Right kidney (tissue), 1 donor: ENCODE measurements at regions not wholly inside any gene's neighbourhood (a gene's known extent, or its start where the extent isn't known, plus 50 kb on each side); places are given as distances from the start of the nearest gene placed in this dataset.
"Not testable (repeated sequence)": the region's sequence is repeated elsewhere in the genome, so short reads cannot be mapped to it uniquely, and the experiment has no call there.

Experiments
- DNase-seq: peaks from one replicate; pipeline ENCODE4 v3.0.0-alpha.2; 2016

DNA sequence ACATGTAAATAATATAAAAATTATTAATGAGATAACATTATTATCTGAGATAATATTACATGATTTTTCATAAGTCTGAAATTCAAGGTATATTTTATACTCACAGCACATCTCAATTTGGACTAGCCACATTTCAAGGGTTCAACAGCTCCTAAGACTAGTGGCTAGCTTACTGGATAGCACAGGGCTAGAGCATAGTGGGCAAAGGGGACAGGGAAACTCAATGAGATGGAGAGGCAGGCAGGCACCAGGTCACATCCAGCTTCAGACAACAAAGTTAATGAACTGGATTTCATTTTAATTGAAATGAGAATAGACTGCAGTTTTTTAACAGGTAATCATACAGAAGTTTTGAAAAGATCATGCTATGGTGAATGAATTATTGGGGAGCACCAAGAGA is 137.4 kb downstream of the NBPF8 start:
- not testable (repeated sequence) for DNase-seq

DNA sequence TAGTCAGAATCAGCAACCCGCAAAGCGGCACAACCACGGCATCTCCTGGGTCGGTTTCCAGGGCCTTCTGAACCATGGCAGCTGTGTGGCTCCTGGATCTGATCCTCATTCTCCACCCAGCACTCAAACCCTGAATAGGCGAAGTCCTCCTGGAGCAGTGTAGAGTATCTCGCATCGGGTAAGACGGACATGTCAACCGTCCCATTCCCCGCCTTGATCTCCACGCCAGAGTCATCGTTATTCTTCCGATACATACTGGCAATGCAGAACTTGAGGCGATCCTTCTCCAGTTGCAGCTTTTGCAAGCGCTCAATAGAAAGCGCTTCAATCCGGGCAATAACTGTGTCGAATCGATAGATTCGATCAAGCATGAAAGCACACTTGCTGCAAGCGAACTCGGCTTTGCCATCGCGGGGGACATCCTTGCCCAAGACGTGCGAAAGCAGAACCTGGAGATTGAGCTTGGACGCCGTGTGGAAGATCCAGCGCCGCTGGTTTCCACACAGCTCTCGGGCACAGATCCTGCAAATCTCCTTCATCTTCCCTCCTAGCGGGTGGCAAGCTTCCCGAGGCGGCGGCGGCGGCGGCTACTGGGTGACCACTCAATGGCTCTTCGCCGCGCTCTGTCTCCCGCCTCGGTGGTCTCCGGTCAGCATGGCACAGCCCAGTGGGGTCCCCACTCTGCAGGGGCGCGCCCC is 142.9 kb downstream of the NBPF8 start:
- DNase-seq, result peak; percentile 34

DNA sequence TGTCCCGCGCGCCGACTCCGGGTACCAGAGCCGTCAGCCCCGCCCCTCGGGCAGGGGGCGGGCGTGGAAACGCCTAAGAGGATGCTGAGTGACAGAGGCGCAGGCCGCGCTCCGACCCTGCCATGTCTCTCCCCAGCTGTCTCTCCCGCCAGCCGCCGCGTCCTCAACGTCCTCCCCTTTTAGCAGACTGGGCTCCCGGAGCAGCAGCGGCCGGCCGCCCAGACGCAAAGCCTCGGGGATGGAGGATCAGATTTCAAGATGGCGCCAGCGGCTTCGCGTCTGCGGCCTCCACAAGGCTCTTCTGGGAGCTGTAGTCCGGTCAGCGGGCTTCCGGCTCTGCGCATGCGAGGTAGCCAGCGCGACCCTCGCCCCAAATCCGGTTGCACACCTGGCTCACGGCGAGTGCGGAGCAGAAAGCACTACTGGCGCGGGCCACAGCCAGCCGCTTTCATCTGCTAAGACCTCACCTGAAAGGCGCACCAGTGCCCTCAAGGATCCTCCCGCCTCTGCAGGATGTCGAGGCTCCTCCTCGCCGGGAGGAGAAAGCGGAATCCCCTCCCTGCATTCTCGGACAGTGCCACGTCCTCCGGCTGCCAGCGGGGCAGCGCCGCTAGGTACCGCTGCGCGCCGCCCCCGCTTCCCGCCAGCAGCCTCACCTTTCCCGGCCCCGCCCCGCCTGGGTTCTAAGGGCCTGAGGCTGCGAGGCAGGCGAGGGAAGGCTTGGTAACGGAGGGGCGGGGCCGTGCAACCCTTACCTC is 143.6 kb downstream of the NBPF8 start:
- DNase-seq, result peak; percentile 92

DNA sequence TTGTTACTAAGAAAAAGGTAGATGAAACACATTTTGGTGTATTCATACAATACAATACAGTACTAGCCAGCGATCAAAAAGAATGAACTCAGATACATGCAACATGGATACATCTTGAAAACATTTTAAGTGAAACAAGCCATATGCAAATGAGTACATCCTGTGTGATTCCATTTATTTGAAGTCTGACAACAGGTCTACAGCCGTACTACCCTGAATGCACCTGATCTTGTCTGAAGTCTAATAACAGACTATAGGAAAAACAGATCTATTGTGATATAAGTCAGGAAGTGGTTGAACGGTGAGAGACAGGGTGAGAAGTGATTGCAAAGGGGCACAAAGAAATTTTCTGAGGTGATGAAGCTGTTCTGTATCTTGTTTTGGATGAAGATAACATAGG is 146.9 kb downstream of the NBPF8 start:
- not testable (repeated sequence) for DNase-seq

DNA sequence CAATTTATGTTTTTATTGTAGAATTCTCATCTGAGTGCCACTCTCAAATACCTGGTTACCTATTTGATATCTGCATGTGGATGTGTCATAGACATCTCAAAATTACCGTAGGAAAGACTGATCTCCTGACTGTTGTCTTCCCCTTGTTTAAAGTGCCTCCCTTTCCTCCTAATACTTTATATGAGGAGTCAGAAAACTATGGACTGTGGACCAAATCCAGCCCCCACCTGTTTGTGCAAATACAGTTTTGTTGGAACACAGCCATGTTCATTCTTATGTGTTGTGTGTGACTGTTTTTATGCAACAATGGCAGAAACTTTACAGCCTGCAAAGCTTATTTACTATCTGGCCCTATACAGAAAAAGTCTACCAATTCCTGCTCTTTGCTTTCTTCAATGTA is 150.6 kb downstream of the NBPF8 start:
- not testable (repeated sequence) for DNase-seq

DNA sequence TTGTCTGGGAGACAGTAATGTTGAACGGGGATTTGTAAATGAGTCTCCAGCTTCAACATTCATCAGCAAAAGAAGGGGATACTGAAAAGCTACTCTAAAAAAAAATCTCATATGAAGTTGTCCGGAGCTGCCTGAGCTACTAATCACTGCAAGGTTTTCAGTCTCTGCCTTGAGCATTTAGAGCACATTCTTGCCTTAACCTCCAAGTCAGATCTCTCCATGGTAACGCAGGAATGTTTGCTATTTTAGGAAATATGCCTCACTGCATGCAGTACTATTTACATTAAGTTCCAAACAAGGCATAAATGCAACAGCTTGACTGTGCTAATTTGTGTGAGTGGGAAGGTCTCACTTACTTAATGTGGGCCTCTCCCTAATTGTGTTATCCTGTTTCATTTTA is 152.8 kb downstream of the NBPF8 start:
- DNase-seq, result not testable (repeated sequence)

DNA sequence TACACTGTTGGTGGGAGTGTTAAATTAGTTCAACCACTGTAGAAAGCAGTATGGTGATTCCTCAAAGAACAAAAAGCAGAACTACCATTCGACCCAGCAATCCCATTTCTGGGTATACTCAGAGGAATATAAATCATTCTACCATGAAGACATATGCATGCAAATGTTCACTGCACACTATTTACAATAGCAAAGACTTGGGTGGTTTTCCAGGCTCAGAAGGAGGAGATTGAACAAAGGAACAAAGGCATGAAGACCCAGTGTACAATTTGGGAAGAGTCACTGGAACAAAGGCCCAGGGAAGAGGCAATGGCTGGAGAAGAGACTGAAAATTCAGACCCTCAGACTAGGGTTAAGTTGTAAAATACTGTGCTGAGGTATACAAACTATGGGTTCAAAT is 148.5 kb upstream of the NBPF26 start:
- not testable (repeated sequence) for DNase-seq

DNA sequence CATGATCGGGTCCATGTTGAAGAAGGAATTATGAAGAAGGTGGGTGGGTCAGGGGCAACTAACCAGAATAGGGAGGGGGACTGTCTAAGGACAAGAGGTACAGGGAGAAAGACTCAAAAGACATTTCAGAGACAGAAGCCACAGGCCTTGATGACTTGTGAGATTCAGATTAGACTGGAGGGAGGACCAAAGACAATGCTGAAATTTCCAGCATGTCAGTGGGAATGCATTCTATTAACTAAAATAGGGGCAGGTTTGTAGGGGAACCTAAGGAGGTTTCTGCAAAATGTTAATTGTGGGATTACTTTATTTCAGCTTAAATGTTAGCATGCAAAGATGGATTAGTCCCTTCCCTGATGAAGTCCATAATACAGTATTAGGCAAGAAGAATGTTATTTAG is 141.6 kb upstream of the NBPF26 start:
- DNase-seq, result not testable (repeated sequence)

DNA sequence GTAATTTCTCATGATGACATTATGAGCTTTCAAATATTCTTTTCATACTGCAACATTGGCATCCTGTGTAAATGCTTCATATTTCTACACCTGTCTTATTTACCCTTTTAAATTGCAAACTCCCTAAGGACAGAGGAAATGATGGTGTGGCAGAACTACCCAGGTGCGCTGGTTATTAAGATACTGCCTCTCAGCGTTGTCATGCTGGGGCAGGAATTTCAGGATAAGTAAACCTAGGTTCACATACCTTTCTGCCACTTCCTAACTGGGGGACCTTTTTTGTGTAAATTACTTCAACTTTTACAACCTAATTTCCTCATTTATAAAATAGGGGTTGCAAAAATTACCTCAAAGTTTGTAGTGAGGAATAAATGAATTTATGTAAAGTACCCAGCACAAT is 137.7 kb upstream of the NBPF26 start:
- not testable (repeated sequence) for DNase-seq

DNA sequence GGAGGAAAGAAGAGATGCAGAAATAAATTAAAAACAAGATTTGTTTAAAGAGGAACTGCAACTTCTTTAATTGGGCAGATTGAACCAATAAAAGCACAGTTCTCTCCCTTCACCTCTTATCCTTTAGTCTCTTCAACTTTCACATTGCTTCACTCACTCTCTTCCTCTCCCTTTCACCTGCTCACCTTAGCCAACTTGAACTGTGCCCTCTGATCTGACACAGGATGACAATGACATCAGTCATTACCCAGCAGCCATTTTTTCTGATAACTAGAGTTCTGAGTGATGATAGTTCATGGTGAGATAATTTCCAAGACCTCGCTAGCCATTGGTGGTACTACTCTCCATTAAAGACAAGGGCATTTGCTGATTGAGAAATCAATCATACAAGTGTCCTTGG is 134.9 kb upstream of the NBPF26 start:
- DNase-seq, result not testable (repeated sequence)

DNA sequence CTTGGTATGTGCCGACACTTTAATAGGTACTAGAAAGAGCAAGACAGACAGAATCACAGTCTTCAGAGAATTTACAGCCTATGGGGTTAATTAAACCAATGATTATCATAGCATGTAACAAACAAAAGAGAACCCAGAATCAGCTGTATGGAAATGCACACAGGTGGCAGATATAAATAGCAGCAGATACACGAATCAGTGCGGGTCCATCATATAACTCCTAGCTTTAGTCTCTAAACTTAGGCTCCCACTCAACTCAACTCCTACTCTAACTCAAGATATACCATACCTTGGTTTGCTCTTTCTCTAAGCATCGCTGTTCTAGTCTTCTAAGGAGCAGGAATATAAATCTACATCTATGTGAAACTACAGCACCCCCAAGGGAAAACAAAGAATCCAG is 132.0 kb upstream of the NBPF26 start:
- DNase-seq, result not testable (repeated sequence)

DNA sequence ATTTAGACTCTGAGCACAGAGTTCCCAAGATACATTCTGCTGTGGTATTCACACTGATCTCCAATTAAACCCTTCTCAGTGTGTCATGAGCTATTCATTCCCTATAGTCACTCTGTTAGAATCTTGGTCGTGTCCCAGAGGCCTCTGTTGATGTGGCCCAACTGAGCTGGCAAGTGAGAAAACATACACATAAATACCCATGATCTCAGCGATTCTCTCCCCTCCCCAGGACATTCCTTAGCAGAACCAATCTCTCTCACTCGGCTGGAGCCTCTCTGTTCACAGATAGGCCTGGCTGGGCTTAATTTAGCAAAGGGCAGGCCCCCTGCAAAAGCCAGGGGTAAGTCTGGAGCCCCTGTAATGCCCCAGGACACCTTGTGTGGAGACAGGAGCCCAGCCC is 130.8 kb upstream of the NBPF26 start:
- DNase-seq, result not testable (repeated sequence)

DNA sequence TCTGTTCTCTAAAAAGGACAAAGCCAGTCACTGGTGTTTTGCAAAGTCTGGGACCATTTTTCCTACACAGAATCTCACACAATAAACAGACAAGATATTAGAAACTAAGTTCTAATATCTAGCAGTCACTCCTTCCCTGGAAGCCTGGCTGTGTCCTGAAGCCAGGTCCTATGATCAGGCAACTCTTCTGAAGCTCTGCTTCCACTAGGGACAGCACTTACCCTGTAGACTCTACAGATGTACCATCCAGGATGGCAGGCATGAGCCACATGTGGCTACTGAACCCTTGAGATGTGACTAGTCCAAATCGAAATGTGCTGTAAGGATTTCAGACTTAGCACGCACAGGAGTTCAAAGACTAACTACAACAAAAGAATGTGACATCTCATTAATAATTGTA is 130.1 kb upstream of the NBPF26 start:
- not testable (repeated sequence) for DNase-seq

DNA sequence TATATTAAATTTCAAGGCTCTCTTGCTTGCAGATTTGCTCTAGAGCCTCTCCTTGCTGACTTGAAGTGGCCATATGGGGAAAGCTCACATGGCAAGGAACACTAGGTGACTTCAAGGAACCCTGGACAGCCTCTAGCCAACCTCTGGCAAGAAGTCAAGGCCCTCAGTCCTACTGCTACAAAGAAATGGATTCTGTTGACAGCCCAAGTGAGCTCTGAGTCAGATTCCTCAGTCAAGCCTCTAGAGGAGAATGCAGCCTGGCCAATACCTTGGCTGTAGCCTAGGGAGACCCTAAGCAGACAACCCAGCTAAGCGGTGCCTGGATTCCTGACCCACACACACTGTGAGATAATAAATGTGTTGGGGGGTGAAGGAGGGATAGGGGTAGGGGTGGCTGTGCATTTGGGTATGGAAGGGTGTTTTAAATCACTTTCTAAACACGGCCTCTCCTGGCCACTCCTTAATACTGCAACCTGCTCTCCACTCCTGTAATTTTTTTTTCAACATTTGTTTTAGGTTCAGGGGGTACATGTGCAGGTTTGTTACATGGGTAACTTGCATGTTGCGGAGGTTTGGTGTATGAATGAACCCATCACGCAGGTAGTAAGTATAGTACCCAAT is 125.3 kb upstream of the NBPF26 start:
- not testable (repeated sequence) for DNase-seq

DNA sequence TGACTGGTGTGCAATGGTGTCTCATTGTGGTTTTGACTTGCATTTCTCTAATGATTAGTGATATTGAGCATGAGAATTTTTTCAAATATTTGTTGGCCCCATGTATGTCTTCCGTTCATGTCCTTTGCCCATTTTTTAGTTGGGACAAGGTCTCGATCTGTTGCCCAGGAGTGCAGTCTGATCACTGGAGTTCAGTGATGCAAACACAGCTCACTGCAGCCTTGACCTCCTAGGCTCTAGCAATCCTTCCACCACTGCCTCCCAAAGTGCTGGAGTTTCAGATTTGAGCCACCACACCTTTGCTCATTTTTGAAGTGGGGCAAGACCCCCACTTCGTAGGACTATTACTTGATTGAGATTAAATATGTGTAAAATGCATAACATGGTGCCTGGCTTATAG is 124.2 kb upstream of the NBPF26 start:
- not testable (repeated sequence) for DNase-seq

DNA sequence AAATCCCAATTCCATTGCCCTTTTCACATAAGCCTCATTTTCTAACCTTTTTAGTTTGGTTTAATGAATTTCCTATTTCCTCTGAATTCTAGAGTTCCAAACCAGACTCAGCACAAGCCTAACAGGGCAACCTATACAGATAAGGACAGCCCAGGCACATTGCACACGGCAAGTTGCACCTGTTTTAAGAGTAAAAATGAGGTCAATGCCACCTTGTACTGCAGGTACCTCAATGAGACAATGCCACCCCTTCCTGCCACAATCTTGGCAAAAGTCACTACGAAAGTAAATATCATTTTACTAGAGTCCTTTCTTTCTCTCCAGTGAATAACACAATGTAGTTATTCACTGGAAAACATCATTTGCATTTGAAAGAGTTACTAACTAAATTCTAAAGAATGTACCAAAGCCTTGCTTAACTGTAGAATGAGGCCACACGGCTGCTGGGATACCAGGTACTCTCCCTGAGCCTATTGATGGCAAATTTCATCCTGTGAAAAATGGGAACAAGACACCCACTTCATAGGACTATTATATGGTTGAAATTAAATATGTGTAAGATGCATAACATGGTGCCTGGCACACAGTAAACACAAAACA is 123.2 kb upstream of the NBPF26 start:
- not testable (repeated sequence) for DNase-seq

DNA sequence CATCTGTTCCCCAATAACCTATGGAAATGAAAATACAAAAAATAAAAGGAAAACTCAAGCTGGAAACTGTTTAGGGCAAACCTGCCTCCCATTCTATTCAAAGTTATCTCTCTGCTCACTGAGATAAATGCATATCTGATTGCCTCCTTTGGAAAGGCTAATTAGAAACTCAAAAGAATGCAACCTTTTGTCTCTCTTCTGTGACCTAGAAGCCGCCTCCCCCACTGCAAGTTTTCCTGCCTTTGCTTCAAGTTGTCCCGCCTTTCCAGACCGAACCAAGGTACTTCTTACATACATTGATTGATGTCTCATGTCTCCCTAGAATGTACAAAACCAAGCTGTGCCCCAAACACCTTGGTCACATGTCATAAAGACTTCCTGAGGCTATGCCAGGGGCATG is 115.9 kb upstream of the NBPF26 start:
- not testable (repeated sequence) for DNase-seq

DNA sequence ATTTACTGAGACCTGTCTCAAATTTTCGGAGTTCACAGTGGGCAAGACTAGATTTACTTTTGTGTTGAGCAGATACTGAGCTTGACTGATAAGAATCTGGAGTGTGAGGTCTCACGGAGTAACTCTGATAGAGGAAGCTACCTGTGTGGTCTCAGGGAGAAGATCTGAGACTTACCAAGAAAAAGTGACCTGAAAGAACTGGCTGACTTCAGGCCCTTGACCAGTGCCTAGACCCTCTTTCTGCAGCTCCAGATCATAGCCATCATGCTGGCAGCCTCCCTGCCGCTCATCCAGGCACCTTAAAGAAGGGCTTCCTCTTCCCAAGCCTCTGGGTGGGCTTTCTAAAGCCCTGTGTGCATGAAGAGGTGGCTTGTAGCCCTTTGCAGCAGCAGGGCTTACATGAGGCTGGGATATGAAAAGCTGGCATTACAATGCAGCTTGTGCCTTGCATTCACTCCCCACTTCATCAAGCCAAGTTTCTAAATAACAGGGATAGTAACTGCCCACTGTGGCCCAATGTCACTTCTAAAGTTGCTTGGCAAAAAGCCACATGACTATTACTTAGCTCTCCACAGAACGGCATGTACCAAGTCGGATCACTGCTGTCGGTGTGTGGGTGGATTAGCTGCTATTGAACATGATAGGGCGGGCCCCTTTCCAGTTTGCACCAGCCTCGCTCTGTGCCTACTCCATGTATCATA is 115.3 kb upstream of the NBPF26 start:
- not testable (repeated sequence) for DNase-seq

DNA sequence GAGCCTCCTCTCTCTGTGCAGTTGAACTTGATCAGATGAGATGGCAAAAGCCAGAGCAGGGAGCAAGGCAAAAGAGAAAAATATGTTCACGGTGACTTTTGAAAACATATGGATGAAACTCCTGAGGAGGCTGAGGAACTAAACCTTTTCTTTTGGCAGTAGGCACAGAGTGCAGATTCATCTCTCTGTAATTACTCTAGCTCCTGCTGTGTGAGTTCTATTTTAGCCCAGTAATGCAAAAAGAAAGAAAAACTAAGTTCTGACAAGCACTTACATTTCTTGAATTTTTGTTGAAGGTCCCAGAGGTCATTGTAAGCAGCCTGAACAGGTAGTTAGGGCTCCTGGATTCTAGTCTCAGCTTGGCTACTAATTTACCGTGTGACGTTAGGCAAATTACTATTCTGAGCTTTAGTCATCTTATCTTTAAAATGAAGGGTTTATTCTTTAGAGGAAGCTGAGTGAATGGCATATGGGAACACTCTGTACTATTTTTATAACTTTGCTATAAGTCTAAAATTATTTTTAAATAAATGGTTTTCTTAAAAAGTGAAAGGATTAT is 114.7 kb upstream of the NBPF26 start:
- not testable (repeated sequence) for DNase-seq

DNA sequence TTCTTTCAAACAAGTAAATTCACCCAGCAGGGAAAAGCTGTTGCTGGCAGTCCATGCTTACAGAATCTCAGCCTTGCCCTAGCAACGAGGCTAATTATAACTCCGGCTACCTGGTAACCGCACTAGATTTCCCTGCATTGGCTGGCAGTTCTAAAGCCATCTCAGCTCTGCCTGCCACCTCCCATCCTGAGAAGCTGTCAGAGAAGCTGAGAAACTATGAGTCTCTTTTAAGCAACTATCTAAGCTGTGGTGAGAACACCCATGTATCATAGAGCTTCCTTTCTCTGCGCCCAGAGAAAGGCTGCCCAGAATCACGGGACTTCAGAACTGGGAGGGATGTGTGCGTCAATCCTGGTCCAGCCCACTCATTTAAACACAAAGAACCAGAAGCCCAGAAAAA is 113.9 kb upstream of the NBPF26 start:
- DNase-seq, result not testable (repeated sequence)

DNA sequence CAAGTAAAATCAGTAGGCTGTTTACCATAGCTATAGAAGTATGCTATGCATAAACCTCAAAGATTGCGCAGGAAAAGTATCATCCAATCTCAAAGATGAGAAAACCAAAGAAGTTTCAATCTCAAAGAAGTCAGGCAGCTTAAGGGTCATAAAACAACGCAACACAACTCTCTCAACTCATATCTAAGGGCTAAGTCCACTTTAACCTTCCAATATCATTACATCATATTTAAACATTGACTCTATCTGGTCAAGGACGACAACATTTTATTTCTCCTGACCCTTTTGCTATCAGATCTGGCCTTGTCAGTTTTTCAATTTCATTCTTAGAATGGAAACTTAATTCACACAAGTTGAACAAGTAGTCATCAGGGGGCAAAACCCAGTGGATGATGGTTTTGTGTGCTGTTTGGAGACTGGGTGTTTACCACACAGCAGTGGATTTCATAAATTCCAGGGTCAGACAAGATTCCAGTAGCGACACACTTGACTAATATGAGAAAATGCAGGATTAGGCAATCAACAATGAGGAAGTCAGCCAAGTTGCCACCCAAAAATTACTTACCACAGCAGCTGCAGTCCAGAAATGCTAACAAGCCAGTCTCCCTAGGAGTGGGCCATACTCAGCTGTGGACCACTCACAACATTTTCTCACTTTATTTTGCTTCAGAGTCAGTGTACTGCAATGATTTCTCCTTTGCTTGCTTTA is 108.7 kb upstream of the NBPF26 start:
- DNase-seq, result not testable (repeated sequence)
